B cell (primary cell): ENCODE measurements at regions not wholly inside any gene's neighbourhood (a gene's known extent, or its start where the extent isn't known, plus 50 kb on each side); places are given as distances from the start of the nearest gene placed in this dataset.

Experiments
- ATAC-seq: fragments of 200-7000 bp; cut with Tn5 transposase; one replicate; pipeline ENCODE4 v1.10.0; 2021; ENCODE audit warnings: low read depth, mild to moderate bottlenecking, moderate number of reproducible peaks, moderate library complexity
- CTCF ChIA-PET: fragments of 350-600 bp; sonication (Branson Sonifier 250); formaldehyde crosslinking; loops from one replicate; lab custom pipeline; 2021; ENCODE audit warnings: antibody characterized with exemption, inconsistent platforms; lab: Charles Lee
- POLR2A ChIA-PET: fragments of 350-600 bp; sonication (Branson Sonifier 250); formaldehyde crosslinking; loops from one replicate; lab custom pipeline; 2021; ENCODE audit warnings: antibody characterized with exemption; lab: Charles Lee
- DNase-seq: peaks from one replicate; pipeline ENCODE4 v3.0.0; 2013
- H2AFZ ChIP-seq: 2 replicates; pipeline ENCODE4 v1.6.1; 2012; ENCODE audit warnings: mild to moderate bottlenecking, low read depth, low read length; ENCODE audit not compliant: insufficient read depth, poor library complexity, severe bottlenecking
- H3K27ac ChIP-seq, 2 donors: 1 replicate in 1 of 2; 2 replicates in 1 of 2; pipeline ENCODE4 v1.5.1; 2012 to 2013; ENCODE audit warnings: low read length in 2 of 2, mild to moderate bottlenecking in 2 of 2, moderate library complexity in 1 of 2
- H3K27me3 ChIP-seq, 4 experiments: fragments of 200-600 bp in 1 of 4; sonication (generic) in 1 of 4; replicated peaks in 1 of 4; 1 replicate in 2 of 4; 2 replicates in 2 of 4; pipeline versions ENCODE4 v1.6.1 to v1.7.0; 2013 to 2016; ENCODE audit warnings: low read length in 3 of 4, mild to moderate bottlenecking in 2 of 4, mixed read lengths in 1 of 4, moderate library complexity in 1 of 4; ENCODE audit not compliant: insufficient read depth in 4 of 4, control insufficient read depth in 3 of 4; ENCODE audit errors: control extremely low read depth in 1 of 4
- H3K36me3 ChIP-seq, 2 experiments: replicated peaks in 1 of 2; 1 replicate in 1 of 2; 2 replicates in 1 of 2; pipeline versions ENCODE4 v1.6.1 to v1.7.1; 2013; ENCODE audit warnings: low read length in 1 of 2; ENCODE audit not compliant: insufficient read depth in 2 of 2, control insufficient read depth in 1 of 2; ENCODE audit errors: control extremely low read depth in 1 of 2, extremely low read depth in 1 of 2
- H3K4me1 ChIP-seq, 2 donors: fragments of 200-600 bp in 1 of 2; sonication (generic) in 1 of 2; 1 replicate in 1 of 2; 2 replicates in 1 of 2; pipeline versions ENCODE4 v1.5.1 to v1.6.1; 2013 to 2017; ENCODE audit warnings: low read length in 2 of 2; ENCODE audit not compliant: control insufficient read depth in 2 of 2, insufficient read depth in 2 of 2
- H3K4me2 ChIP-seq: replicated peaks from 2 replicates; pipeline ENCODE3; 2012; ENCODE audit warnings: mild to moderate bottlenecking, low read depth, low read length; ENCODE audit not compliant: poor library complexity, severe bottlenecking
- H3K4me3 ChIP-seq, 5 experiments: fragments of 200-600 bp in 1 of 5; sonication (generic) in 1 of 5; 1 replicate in 3 of 5; 2 replicates in 2 of 5; pipeline versions ENCODE4 v1.5.1 to v1.7.0; 2011 to 2016; ENCODE audit warnings: low read length in 4 of 5, mild to moderate bottlenecking in 4 of 5, low read depth in 2 of 5, control low read depth in 1 of 5, moderate library complexity in 1 of 5; ENCODE audit not compliant: insufficient read depth in 1 of 5; ENCODE audit errors: control extremely low read depth in 1 of 5, extremely low read depth in 1 of 5
- H3K79me2 ChIP-seq: fragments of 200-600 bp; sonication (generic); one replicate; pipeline ENCODE4 v1.6.0; 2016; ENCODE audit warnings: low read length; ENCODE audit not compliant: control insufficient read depth, insufficient read depth
- H3K9ac ChIP-seq: fragments of 200-600 bp; sonication (generic); 2 replicates; pipeline ENCODE4 v1.6.1; 2017; ENCODE audit warnings: mild to moderate bottlenecking, low read length, moderate library complexity
- H3K9me3 ChIP-seq, 3 donors: one replicate each; pipeline versions ENCODE4 v1.6.1 to v1.7.1; 2013; ENCODE audit warnings: low read length in 2 of 3; ENCODE audit not compliant: control insufficient read depth in 2 of 3, insufficient read depth in 1 of 3; ENCODE audit errors: control extremely low read depth in 1 of 3
- H4K20me1 ChIP-seq: 2 replicates; pipeline ENCODE4 v1.6.0; 2012; ENCODE audit warnings: mild to moderate bottlenecking, low read length; ENCODE audit not compliant: insufficient read depth, control insufficient read depth, poor library complexity, severe bottlenecking
- H3K27ac Mint-ChIP-seq: one replicate; pipeline ENCODE4 v1.8.0; 2021; ENCODE audit warnings: mixed read lengths
- H3K27me3 Mint-ChIP-seq: one replicate; pipeline ENCODE4 v1.8.0; 2021; ENCODE audit warnings: mixed read lengths
- H3K4me1 Mint-ChIP-seq: one replicate; pipeline ENCODE4 v1.8.0; 2021; ENCODE audit warnings: mixed read lengths
- H3K4me3 Mint-ChIP-seq: one replicate; pipeline ENCODE4 v1.8.0; 2021; ENCODE audit warnings: mixed read lengths
- H3K9me3 Mint-ChIP-seq: one replicate; pipeline ENCODE4 v1.8.0; 2022; ENCODE audit warnings: mixed read lengths; ENCODE audit not compliant: insufficient read depth
- EZH2 ChIP-seq: IDR thresholded peaks from 2 replicates; pipeline ENCODE4 v1.6.1; 2012; ENCODE audit warnings: borderline replicate concordance, low read depth, mild to moderate bottlenecking, moderate library complexity, low read length; ENCODE audit not compliant: insufficient read depth, poor library complexity, severe bottlenecking
- WGBS: methylation state at CpG from one replicate; pipeline ENCODE4 v1.1.5; 2013; ENCODE audit warnings: missing lambda C conversion rate; ENCODE audit not compliant: insufficient coverage; 5-methylcytosine and 5-hydroxymethylcytosine counted together
- intact Hi-C: fragments of 100-400 bp; cut with micrococcal nuclease; formaldehyde crosslinking; loops from one replicate; pipeline ENCODE4 v1.10.0; 2022
- TF ChIP-seq, protein P1 (sequence below): fragments of 200-600 bp; IDR thresholded peaks from one replicate; pipeline ENCODE4 v1.8.0; 2022; ENCODE audit warnings: antibody characterized with exemption, mild to moderate bottlenecking

GRCh38 chr16:13332713-13333255 is 431.4 kb downstream of the SHISA9 start:
- ATAC-seq: no peak
- Histone ChIP-seq H3K27me3 (no peaks in the 10 kb centered on the region), H3K9ac (no peak overlapping the region)

GRCh38 chr16:13333336-13333735 is 431.9 kb downstream of the SHISA9 start:
- H3K36me3 ChIP-seq: no peaks in the 10 kb centered on the region
- POLR2A ChIA-PET: no interaction called here
- H3K9ac ChIP-seq: no peak overlapping the region
- Mint-ChIP-seq H3K27me3 (no peaks in the 10 kb centered on the region), H3K27ac (no peak overlapping the region), H3K4me3 (no peak overlapping the region), H3K4me1 (no peaks in the 10 kb centered on the region), H3K9me3 (peaks cover 2% of the 10 kb centered on the region)
- 63% methylated on average over 1 of the region's 2 CpGs for WGBS
- no peak overlapping the region for H3K27ac ChIP-seq
- ATAC-seq (no peak), DNase-seq (no peak)
- no peak overlapping the region for H2AFZ ChIP-seq
- intact Hi-C loops: no loop called here
- no peaks in the 10 kb centered on the region for H3K4me1 ChIP-seq
- H3K4me3 ChIP-seq: no peak overlapping the region
- H3K27me3 ChIP-seq: no peaks in the 10 kb centered on the region
- H3K4me2 ChIP-seq: no peak overlapping the region
- no peaks in the 10 kb centered on the region for H4K20me1 ChIP-seq
- H3K9me3 ChIP-seq: peaks cover 0 to 3% (median 0%) of the 10 kb centered on the region in 3 donors
- CTCF ChIA-PET: no interaction called here
- H3K79me2 ChIP-seq: no peaks in the 10 kb centered on the region
- no peak for TF ChIP-seq EZH2

More at GRCh38 chr16:13332713-13333255, 431.4 kb downstream of the SHISA9 start:
- H3K4me1 Mint-ChIP-seq: no peaks in the 10 kb centered on the region
- Histone ChIP-seq H2AFZ (no peak overlapping the region), H4K20me1 (no peaks in the 10 kb centered on the region), H3K36me3 (no peaks in the 10 kb centered on the region), H3K4me1 (no peaks in the 10 kb centered on the region), H3K4me3 (no peak overlapping the region), H3K4me2 (no peak overlapping the region), H3K79me2 (no peaks in the 10 kb centered on the region), H3K27ac (no peak overlapping the region), H3K9me3 (peaks cover 0 to 3% (median 0%) of the 10 kb centered on the region in 3 donors)
- intact Hi-C loops: no loop called here
- ChIA-PET POLR2A (no interaction called here), CTCF (no interaction called here)
- H3K9me3 Mint-ChIP-seq: peaks cover 2% of the 10 kb centered on the region
- no peak for DNase-seq
- TF ChIP-seq EZH2: no peak
- TF ChIP-seq, protein P1, sequence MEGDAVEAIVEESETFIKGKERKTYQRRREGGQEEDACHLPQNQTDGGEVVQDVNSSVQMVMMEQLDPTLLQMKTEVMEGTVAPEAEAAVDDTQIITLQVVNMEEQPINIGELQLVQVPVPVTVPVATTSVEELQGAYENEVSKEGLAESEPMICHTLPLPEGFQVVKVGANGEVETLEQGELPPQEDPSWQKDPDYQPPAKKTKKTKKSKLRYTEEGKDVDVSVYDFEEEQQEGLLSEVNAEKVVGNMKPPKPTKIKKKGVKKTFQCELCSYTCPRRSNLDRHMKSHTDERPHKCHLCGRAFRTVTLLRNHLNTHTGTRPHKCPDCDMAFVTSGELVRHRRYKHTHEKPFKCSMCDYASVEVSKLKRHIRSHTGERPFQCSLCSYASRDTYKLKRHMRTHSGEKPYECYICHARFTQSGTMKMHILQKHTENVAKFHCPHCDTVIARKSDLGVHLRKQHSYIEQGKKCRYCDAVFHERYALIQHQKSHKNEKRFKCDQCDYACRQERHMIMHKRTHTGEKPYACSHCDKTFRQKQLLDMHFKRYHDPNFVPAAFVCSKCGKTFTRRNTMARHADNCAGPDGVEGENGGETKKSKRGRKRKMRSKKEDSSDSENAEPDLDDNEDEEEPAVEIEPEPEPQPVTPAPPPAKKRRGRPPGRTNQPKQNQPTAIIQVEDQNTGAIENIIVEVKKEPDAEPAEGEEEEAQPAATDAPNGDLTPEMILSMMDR: no peak
- H3K4me3 Mint-ChIP-seq: no peak overlapping the region
- WGBS: 92% methylated on average over 4 of the region's 7 CpGs
- no peaks in the 10 kb centered on the region for H3K27me3 Mint-ChIP-seq
- no peak overlapping the region for H3K27ac Mint-ChIP-seq
